HL-60 (cell line): ENCODE measurements at regions not wholly inside any gene's neighbourhood (a gene's known extent, or its start where the extent isn't known, plus 50 kb on each side); places are given as distances from the start of the nearest gene placed in this dataset.

Experiments
- POLR2AphosphoS5 ChIP-seq: IDR thresholded peaks from 2 replicates; pipeline ENCODE4 v1.6.1; 2012; ENCODE audit warnings: low read depth
- TF ChIP-seq, protein P1 (sequence below): IDR thresholded peaks from one replicate; pipeline ENCODE4 v1.5.1; 2011; ENCODE audit warnings: low read length, control low read depth, inconsistent platforms; ENCODE audit not compliant: insufficient read depth

DNA sequence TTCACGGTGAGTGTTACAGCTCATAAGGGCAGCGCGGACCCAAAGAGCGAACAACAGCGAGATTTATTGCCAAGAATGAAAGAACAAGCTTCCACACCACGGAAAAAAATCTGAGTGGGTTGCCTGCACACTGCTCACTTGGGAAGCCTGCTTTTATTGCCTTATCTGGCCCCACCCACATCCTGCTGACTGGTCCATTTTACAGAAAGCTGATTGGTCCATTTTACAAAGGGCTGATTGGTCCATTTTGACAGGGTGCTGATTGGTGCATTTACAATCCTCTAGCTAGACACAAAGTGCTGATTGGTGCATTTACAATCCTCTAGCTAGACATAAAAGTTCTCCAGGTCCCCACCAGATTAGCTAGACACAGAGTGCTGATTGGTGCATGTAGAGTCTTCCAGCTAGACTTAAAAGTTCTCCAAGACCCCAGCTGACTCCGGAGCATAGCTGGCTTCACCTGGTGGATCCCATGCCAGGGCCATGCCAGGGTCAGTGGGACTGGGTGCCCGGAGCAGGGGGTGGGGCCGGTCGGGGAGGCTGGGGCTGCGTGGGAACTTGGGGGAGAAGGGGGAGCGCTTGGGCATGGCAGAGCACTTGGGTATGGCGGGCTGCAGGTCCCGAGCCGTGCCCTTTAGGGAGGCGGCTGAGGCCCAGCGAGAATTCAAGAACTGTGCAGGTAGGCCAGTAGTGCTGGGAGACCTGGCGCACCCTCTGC is 75.4 kb upstream of the ATP1A1 start:
- TF ChIP-seq, protein P1, sequence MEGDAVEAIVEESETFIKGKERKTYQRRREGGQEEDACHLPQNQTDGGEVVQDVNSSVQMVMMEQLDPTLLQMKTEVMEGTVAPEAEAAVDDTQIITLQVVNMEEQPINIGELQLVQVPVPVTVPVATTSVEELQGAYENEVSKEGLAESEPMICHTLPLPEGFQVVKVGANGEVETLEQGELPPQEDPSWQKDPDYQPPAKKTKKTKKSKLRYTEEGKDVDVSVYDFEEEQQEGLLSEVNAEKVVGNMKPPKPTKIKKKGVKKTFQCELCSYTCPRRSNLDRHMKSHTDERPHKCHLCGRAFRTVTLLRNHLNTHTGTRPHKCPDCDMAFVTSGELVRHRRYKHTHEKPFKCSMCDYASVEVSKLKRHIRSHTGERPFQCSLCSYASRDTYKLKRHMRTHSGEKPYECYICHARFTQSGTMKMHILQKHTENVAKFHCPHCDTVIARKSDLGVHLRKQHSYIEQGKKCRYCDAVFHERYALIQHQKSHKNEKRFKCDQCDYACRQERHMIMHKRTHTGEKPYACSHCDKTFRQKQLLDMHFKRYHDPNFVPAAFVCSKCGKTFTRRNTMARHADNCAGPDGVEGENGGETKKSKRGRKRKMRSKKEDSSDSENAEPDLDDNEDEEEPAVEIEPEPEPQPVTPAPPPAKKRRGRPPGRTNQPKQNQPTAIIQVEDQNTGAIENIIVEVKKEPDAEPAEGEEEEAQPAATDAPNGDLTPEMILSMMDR, result no peak
- TF ChIP-seq POLR2AphosphoS5, result no peak
